GM19239 (cell line): ENCODE measurements at regions not wholly inside any gene's neighbourhood (a gene's known extent, or its start where the extent isn't known, plus 50 kb on each side); places are given as distances from the start of the nearest gene placed in this dataset.
"Not testable (repeated sequence)": the region's sequence is repeated elsewhere in the genome, so short reads cannot be mapped to it uniquely, and the experiment has no call there.

Source experiments
- DNase-seq: peaks from one replicate; pipeline ENCODE4 v3.0.0; 2011; ENCODE audit warnings: low spot score; ENCODE audit not compliant: insufficient read length
- FAIRE-seq: peaks from 2 replicates; lab custom pipeline; 2011; peaks lifted over from hg19 to GRCh38; lab: Jason Lieb, UNC

DNA sequence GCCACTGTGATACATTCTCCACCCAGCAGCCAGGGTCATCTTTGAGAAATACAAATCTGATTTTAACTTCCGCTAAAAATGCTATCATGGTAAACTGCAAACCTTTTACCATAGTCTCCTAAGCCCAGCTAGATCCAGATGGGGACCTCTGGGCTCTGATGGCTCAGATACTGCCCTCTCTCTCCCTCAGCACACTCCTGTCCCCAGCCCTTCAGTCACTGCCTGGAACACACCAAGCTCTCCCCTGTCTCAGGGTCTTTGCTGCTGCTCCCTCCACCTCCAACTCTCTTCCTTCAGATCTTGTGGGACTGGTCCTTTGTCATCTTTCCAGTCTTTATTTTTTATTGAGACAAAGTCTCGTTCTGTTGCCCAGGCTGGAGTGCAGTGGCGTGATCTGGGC is 65.1 kb downstream of the SPRY4 start:
- no peak for FAIRE-seq
- no peak for DNase-seq

DNA sequence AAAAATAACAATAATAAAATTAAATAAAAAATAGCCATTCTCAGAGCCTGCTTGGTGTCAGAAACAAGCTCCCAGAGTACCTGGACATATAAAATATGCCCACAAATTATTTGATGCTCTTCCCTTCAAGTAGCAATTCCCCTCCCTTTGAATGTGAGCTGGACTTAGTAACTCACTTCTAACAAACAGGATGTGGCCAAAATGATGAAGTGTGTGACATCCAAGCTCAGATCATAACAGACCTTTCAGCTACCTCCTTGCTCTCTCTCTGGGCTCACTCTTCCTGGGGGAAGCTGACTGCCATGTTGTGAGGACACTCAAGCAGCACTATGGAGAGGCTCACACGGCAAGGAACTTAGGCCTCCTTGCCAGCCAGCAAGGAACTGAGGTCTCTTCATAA is 69.0 kb downstream of the SPRY4 start:
- no peak for FAIRE-seq
- DNase-seq, result no peak

GRCh38 chr5:142254431-142254830 is 70.4 kb downstream of the SPRY4 start:
- no peak for DNase-seq
- FAIRE-seq, result no peak

DNA sequence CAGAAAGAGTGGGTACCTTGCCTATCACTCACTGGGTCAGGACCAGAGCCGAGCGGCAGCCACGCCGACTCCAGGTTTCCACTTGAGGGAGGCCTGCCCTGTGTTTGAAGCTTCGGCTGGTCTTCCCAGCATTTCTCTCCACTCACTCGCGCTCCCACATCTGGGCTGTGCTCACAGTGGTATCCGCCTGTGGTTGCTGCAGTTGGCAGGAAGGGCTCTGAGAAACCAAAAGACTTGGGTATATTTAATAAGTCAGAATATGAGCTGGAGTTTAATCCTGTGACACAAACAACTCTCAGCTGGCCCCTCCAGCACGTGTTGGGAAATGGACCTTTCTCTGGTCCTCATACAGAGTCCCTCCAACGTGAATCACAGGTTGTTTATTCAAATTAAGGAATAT is 70.9 kb downstream of the SPRY4 start:
- FAIRE-seq (no peak), DNase-seq (no peak)

- no peak for FAIRE-seq
- no peak for DNase-seq
These were observed 74.7 kb downstream of the SPRY4 start for GRCh38 chr5:142250119-142250518.

GRCh38 chr5:142248853-142249462 is 75.9 kb downstream of the SPRY4 start:
- FAIRE-seq (no peak), DNase-seq (no peak)

DNA sequence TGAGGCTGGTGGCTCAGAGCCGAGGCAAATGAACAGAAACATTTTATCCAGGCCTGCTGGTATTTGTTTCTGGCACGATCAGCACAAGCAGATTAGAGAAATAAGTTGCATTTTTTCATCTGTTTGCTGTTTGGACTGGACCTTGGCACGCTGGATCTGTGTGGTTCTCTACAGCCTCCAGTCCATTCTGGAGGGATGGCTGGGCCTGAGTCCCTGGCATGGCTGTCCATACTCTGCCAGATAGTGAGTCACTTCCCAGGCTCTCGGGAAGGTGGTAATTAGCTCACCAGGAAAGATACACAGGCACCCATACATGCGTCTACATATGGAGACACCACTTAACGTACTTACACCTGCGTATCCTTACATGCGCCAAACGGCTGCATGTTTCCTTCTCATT is 78.6 kb downstream of the SPRY4 start:
- FAIRE-seq (no peak), DNase-seq (no peak)

DNA sequence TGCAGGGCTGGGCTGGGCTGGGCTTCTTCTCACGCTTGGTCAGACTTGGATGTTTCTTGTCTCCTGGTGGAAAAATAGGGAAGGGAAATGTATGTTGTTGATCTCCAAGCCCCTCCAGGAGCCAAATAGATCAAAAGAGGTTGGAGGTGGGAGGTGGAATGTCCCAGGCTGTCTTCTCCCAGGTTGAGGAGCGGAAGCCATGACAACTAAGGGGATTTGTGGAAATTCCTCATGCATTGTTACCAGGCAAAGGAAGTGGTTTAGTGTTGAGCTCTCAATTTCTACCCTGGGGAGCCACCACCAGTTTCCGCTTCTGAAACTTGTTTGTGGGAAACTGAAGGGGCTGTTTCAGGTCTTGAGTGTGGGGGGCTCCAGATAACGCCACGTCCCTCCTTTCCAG is 79.0 kb downstream of the SPRY4 start:
- no peak for FAIRE-seq
- DNase-seq, result no peak

- DNase-seq (no peak), FAIRE-seq (no peak)
These were observed 80.4 kb downstream of the SPRY4 start for GRCh38 chr5:142244440-142244839.

- no peak for FAIRE-seq
These were observed 82.5 kb downstream of the SPRY4 start for GRCh38 chr5:142242272-142242671.

DNA sequence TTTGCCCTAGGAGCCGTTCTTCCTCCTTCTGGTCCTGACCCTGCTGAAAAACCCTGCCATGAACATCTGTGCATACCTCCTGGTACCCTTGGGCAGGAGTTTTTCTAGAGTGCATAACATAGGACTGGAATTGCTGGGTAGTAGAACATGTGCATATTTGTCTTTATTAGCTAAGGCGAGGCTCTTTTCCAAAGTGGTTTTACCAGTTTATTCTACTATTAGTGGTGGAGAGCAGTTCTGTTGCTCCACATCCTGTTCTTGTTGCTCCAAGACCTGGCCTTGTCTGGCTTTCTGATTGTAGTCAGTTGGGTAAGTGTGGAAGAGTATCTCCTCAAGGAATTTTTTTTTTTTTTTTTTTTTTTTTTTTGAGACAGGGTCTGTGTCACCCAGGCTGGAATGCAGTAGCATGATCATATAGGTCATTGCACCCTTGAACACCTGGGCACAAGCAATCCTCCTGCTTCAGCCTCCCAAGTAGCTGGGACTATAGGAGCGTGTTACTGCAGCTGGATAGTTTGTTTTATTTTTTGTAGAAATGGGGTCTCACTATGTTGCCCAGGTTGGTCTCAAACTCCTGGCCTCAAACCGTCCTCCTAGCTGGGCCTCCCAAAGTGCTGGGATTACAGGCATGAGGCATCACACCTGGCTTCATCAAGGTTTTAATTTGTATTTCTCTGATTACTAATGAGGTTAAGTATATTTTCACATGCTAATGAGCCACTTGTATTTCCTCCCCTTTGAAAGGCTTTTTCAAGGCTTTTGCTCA is 85.2 kb downstream of the SPRY4 start:
- FAIRE-seq, result no peak
- DNase-seq, result no peak

More at GRCh38 chr5:142242272-142242671, 82.5 kb downstream of the SPRY4 start:
- DNase-seq, result no peak

DNA sequence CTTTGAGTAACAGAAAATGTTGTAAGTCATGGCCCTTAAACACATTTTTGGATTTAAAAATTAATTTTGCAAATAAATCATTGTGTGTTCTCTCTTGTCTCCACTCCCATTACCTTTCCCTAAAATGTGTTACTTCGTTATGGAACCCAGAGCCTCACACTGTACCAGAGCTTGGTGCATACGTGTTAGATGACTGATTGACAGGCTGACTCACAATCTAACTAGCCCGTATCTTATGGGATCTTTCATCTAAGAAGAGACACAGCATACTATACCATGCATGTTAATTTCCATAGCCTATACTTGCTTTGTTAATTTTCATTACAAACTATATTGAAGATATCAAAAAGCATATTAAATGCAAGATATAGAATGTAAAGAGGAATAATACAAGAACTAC is 87.1 kb downstream of the SPRY4 start:
- DNase-seq (no peak), FAIRE-seq (no peak)

DNA sequence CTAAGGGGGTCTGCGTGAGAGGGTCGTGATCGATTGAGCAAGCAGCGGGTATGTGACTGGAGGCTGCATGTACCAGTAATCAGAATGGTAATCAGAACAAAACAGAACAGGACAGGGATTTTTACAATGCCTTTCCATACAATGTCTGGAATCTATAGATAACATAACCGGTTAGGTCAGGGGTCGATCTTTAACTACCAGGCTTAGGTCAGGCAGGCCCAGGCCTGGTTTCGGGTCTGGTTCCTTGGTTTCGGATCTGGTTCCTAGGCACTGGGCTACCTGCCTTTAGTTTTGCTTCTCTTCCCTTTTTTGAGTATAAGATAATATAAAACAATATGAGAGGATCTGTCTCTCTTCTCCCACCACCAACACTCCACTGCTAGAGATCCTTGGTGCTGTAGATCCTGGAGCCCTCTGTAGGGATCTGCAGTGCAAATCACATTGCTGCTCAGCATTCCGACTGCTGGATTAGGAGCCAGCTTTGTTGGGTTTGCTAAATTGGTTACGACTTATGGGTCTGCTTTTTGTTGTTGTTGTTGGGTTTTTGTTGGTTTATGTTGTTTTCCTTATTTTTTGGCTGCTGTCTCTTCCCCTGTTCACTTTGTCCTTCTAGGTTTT is 88.0 kb downstream of the SPRY4 start:
- DNase-seq, FAIRE-seq: not testable (repeated sequence)

DNA sequence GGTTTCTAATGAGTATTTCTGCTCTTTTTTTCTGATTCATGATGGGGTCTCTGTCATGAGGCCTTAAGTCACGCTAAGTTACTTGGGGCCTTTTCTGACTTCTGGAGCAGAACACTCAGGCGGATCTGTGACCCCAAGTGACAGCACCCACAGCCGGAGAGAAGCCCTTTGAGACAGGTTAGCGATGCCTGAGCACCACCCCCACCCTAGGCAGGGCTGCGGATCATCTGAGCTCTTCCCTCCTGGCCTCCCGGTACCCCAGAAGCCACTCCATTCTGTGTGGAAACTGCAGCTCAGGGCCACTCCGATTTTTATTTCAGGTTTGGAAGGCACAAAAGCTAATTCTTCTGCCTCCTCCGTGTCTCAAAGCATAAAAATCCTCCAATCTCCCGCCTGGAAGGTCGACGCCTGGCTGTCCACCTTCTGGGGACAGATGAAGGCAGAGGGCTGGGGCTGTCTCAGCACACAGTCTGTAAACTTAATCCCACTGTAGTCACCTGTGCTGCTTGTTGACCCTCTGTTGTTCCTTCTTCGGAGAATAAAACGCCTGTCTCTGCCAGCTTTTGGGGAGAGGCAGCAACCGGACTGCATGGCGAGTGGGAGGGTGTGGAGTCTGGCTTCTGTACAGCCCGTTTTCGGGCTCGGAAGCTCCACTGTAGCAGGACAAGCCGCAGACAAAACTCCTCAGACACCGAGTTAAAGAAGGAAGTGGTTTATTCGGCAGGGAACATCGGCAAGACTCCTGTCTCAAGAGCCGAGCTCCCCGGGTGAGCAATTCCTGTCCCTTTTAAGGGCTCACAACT is 88.8 kb downstream of the SPRY4 start:
- FAIRE-seq, result no peak
- no peak for DNase-seq

GRCh38 chr5:142235050-142235797 is 89.6 kb downstream of the SPRY4 start:
- no peak for FAIRE-seq
- no peak for DNase-seq

- no peak for FAIRE-seq
These were observed 91.5 kb downstream of the SPRY4 start for GRCh38 chr5:142233083-142234032.

GRCh38 chr5:142230949-142231348 is 93.9 kb downstream of the SPRY4 start:
- FAIRE-seq, DNase-seq: not testable (repeated sequence)

More at GRCh38 chr5:142233083-142234032, 91.5 kb downstream of the SPRY4 start:
- no peak for DNase-seq

DNA sequence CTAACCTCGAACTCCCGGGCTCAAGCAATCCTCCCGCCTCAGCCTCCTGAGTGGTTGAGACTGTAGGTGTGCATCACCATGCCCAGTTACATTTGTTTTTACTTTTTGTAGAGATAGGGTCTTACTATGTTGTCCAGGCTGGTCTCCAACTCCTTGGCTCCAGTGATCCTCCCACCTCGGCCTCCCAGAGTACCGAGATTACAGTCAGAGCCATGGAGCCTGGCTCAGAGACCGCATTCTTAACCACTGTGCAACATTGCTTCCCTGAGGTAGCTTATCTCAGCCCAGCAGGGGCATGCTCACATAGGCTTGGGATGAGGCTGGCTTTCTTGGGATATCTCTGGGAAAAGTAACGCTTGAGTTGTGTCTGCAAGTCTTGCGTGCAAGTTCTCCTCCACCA is 99.7 kb downstream of the SPRY4 start:
- DNase-seq, result no peak
- no peak for FAIRE-seq
